ENCODE measurements at regions not wholly inside any gene's neighbourhood (a gene's known extent, or its start where the extent isn't known, plus 50 kb on each side); places are given as distances from the start of the nearest gene placed in this dataset.

DNA sequence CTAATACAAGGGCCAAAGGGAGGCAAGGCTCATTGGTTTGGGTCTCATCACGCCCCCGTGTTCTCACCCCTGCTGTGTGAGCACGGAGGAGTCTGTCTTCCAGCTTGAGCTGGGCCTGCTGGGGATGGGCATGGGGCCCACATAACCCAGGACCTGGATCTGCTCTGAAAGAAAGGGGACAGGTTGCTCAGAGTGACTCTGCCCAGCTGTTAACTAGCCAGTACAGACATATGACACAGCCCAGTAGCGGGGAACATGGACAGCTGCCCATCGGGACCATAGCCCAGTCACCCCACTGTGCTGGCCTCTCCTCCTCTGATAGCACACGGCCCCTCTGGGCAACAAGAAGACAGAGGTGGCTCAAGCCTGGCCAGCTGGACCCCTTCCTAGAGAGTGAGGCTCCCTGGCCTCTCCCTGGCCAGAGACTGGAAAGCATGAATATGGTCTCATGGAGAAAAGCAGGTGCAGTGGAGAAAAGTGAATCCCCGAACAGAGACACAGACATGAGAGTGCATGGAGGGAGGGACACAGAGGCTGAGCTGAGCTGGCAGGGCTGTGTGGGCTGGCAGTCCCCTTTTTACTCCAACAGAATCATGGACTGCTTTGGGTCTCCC, 973.9 kb downstream of the BRD1 start:
- no peak for DNase-seq

GRCh38 chr22:48851933-48852549, 975.6 kb downstream of the BRD1 start:
- no peak for DNase-seq

DNA sequence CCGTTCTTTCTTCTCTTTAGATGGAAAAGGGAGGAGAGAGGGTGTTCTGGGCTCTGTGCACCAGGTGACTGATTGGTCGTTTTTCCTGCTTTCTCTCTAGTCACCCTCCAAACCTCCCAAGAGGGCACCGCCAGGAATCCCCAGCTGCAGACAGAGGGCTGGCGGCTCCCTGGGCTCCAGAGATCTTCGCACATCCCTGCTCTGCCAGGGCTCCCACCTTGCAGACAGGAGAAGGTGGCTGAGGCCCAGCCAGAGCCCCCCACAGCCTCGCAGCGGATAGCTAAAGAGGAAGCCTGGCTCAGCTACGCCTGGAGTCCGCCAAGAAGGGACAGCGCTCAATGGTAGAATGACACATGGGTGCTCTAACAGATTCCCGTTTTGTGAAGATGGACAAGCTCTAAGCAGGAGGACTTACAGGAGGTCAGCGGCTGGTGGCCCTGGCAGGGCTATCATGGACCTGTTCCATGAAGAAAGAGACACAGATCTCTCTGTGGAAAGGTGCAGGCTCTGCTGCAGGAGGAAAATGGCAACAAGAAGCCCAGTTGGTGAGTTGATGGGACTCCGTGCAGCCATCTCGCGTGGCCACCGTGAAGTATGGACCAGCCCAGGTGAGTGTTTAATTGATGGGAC, 976.9 kb downstream of the BRD1 start:
- DNase-seq = no peak

GRCh38 chr22:48849963-48850657, 977.6 kb downstream of the BRD1 start:
- DNase-seq = no peak

DNA sequence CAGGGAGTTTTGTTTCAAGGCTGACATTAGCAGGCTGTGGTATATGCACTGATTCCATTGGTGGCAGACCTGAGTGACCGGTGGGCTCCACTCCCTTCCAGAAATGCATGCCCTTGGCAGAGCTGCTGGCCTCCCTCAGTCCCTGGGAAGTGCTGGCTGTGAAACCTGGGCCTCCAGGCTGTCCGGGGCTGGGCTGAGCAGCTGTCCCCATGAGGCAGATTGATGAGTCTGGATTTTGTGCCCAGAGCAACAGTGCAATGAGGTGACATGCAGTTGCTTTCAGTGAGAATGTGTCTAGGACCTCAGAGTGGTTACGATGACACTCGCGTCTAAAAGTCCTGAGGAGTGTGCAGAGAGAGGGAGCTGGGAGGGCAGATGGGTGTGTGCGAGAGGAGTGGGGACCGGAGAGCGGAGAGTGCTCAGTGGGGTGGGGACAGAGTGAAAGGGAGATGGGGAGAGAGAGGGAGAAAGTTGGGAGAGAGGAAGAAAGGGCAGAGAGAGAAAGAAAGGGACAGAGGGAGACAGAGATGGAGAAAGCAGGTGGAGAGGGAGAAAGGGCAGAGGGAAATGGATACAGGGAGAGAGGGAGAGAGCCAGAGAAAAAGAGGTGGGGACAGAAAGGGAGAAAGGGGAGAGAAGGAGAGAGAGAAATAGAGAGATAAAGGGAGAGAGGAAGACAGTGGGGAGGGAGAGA, 978.3 kb downstream of the BRD1 start:
- DNase-seq = no peak

DNA sequence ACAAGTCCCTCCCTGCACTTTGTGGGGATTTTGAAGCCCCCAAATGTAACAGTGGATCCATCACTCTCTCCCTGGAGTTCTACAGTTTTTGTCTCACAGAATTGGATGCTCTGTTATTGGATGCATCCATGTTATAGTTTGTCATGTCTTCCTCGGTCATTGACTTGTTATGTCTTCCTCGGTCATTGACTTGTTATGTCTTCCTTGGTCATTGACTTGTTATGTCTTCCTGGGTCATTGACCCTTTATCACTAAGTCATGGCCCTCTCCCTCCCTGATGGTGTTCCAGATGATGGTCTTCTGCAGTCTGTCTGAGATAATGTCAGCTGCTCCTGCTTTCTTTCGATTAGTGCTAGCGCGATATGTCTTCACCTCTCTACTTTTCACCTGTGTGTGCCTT, 981.5 kb downstream of the BRD1 start:
- no peak for DNase-seq

GRCh38 chr22:48845356-48845936, 982.2 kb downstream of the BRD1 start:
- DNase-seq = no peak

GRCh38 chr22:48844056-48844675, 983.5 kb downstream of the BRD1 start:
- DNase-seq = no peak

GRCh38 chr22:48843640-48844039, 984.0 kb downstream of the BRD1 start:
- no peak for DNase-seq

DNA sequence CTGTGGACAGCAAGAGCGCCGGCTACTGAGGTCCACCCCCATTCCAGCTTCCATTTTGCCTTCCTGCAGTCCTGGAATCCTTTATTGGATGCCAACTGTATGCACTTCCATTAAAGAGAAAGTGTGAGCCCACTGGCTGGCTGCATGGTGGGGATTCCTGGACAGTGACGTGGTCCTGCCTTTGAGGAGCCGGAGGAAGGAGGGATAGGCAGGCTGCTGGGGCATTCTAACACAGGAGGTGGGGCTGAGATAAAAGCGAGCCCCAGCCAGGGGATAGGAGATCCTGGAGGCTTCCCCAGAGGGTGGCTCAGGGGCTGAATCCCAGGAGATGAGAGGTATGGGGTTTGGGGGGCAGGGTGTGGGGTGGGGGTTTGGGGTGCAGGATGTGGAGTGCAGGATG, 984.7 kb downstream of the BRD1 start:
- DNase-seq = no peak

- DNase-seq = no peak
Observed at GRCh38 chr22:48842583-48842945, 985.1 kb downstream of the BRD1 start.

- DNase-seq = no peak
Observed at GRCh38 chr22:48841881-48842582, 985.6 kb downstream of the BRD1 start.

DNA sequence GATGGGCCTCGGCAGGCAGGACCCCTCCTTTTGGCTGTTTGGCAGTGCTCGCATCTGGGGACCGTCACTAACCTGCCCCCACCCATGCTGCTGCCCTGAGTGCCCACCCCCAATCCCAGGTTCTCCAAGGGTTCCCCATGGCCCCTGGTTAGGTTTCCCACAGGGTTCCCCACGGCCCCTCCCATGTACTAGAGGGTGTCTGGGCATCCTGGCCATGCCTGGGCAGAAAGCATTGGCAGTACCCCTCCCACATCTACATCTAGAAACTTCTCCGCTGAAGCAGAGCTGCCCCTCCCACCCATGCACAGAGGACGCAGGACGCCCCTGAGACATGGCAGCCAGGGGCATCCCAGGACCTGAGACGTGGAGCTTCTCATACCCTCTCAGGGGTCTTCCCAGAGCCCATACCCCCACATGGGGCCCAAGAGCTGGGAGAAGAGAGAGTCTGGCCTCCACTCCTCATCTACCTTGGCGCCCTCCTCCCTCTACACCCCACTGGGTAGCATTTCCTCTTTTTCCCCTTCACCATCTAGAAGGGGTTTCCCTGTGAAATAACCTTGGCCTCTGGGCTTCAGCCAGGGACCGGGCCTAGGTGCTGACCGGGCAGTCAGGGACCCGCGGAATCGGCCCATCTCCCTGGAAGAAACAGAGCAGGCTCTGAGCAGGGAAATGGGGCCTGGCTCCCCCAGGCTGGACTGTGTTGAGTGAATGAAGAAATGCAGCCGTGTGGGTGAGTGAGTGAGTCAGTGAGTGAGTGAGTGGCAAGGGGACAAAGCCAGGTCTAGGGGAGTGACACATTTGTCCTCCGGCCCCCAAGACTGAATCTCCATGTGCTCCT, 987.3 kb downstream of the BRD1 start:
- no peak for DNase-seq

DNA sequence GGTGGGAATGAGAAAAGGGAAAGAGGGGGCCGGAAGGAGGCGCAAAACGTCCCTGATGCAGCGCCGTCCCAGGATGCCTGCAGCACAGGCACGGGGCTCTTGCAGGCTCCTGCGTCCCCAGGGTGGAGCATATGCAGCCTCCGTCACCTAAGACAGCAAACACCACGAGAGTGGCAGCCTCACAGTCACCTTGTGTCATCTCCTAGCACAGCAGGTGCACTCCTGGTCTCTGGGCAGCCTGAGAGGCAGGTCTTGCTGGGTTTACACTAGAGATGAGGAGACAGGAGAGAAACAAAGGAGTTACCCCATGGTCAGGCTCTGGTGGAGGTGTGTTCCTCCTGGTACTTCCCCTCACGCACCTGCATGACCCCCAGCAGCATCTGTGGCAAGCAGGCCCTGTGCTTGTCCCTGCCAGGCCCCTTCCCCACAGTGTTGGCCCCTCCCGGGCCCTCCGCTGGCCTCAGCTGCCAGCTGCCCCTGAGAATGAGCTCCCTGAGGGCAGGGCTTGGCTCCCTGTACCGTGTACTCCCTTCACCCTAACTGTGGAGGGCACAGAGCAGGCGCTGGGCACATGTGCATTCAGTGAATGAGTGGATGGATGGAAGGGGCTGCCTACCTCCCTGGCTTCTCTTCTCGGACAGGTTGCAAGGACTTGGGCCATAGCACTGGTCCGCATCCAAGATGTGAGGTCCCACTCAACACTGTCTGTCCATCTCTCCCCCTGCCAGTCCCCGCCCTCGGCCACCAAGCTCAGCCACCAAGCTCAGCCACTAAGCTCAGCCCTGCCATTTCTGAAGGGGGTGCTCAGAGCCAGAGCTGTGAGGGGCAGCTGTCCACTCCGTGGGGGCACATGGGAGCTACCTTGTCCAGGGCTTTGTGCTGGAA, 988.6 kb downstream of the BRD1 start:
- DNase-seq = no peak

- DNase-seq = no peak
Observed at GRCh38 chr22:48838376-48838775, 989.3 kb downstream of the BRD1 start.

- no peak for DNase-seq
Observed at GRCh38 chr22:48837341-48837935, 990.2 kb downstream of the BRD1 start.

- no peak for DNase-seq
Observed at GRCh38 chr22:48836673-48837340, 990.9 kb downstream of the BRD1 start.

DNA sequence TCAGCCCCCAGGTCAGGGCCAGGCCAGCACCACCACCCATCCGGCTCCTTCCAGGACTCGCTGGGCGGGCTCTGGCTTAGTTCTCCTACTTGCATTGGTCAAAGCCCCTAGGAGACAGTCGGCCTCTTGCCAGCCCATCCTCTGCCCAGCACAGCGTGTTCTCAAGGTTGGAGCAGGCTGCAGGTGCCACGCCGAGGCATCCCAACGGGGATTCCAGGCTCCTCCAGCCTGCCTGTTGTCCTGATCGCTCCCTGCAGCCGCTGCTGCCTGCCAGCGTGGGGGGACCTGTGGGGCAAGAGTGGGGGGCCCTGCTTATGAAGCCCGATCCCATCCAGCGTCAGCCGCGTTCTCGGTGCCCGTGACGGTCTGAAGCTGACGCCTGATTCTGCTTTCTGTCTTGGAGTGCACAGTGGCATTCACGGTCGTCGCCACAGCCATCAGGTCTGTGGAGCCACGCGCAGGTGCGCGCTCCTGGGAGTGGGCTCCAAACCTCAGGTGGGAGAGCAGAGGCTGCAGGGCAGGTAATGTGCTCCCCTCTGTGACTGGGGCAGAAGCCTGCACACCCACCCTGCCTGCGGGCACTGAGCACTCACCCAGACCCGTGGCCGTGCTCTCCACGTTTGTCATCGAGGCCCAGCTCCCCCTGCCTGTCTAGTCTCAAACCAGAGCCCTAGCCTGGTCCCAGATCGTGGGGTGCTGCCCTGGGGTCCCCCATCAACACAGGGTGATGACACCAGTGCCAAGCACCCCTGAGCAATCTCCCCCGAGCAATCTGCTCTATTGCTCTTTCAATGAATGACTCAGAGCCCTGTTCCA, 991.6 kb downstream of the BRD1 start:
- no peak for DNase-seq

Measured in dermis blood vessel endothelial cell (primary cell).